ENCODE measurements at regions not wholly inside any gene's neighbourhood (a gene's known extent, or its start where the extent isn't known, plus 50 kb on each side); places are given as distances from the start of the nearest gene placed in this dataset.
"Not testable (repeated sequence)": the region's sequence is repeated elsewhere in the genome, so short reads cannot be mapped to it uniquely, and the experiment has no call there.

DNA sequence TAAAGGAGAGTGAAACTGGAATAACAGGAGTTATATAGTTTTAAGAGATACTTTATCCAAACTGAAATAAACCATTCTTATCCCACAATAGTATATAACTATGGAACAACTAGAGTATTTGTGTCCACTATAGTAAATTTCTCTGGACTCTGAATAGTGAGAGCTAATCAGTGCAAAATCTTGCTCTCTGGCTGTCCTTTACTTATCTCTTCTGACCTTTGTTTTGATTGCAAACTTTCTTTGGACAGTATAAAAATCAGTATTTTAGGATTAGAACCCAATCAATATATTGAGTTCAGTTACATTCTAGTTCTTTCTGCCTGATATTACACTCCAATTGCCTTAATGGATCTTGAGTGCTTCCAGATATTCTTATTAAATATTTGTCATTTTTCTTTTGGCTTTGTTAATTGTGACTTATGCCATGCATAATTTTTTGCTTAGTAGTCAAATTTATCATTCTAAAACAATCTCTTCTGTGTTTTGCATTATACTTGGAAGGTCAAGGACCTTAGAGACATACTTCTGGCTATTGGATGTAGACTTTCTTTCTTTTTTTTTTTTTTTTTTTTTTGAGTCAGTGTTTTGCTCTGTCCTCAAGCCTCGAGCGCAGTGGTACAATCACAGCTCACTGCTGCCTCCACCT is 89.9 kb upstream of the AMN1 start:
- no peak for DNase-seq

GRCh38 chr12:31817120-31817519 is 88.3 kb upstream of the AMN1 start:
- DNase-seq: no peak

- no peak for DNase-seq
These were observed 86.3 kb upstream of the AMN1 start for GRCh38 chr12:31815096-31815495.

- no peak for DNase-seq
These were observed 84.5 kb upstream of the AMN1 start for GRCh38 chr12:31813305-31813704.

DNA sequence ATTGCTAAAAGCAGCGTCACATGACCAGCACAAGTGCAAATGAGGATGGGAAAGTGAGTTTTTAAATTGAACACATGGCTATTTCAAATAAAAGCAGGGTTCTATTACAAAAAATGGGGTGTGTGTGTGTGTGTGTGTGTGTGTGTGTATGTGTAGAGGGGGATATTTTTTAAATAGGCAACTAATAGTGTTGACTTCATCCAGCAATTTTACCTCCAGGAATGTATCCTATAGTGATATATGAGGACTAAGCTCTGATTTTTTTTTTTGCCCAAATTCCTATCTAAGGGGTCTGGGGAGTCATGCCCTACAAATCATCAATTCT is 78.9 kb upstream of the AMN1 start:
- no peak for DNase-seq

- peak; percentile 26 for DNase-seq
These were observed 78.4 kb upstream of the AMN1 start for GRCh38 chr12:31807081-31807772.

GRCh38 chr12:31805681-31806080 is 76.9 kb upstream of the AMN1 start:
- DNase-seq: not testable (repeated sequence)

DNA sequence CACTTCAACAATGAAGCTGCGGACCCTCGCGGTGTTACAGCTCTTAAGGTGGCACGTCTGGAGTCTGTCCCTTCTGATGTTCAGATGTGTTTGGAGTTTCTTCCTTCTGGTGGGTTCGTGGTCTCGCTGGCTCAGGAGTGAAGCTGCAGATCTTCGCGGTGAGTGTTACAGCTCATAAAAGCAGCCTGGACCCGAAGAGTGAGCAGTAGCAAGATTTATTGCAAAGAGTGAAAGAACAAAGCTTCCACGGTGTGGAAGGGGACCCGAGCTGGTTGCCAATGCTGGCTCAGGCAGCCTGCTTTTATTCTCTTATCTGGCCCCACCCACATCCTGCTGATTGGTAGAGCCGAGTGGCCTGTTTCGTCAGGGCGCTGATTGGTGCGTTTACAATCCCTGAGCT is 75.9 kb upstream of the AMN1 start:
- not testable (repeated sequence) for DNase-seq

DNA sequence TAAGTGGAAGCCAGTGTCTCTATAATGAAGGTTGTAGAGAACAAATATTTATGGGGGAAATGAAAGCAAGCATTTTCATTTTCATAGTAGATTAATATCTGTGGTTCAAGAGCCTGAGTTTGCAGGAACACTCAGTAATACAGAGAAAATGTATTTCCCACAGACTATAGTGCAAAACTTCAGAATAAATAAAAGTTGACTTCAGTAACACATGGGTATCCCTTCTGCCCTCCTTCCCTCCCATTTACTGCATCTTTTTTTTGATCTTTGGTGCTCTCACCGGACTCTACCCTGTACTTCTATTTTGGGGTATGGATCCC is 75.3 kb upstream of the AMN1 start:
- DNase-seq: no peak

DNA sequence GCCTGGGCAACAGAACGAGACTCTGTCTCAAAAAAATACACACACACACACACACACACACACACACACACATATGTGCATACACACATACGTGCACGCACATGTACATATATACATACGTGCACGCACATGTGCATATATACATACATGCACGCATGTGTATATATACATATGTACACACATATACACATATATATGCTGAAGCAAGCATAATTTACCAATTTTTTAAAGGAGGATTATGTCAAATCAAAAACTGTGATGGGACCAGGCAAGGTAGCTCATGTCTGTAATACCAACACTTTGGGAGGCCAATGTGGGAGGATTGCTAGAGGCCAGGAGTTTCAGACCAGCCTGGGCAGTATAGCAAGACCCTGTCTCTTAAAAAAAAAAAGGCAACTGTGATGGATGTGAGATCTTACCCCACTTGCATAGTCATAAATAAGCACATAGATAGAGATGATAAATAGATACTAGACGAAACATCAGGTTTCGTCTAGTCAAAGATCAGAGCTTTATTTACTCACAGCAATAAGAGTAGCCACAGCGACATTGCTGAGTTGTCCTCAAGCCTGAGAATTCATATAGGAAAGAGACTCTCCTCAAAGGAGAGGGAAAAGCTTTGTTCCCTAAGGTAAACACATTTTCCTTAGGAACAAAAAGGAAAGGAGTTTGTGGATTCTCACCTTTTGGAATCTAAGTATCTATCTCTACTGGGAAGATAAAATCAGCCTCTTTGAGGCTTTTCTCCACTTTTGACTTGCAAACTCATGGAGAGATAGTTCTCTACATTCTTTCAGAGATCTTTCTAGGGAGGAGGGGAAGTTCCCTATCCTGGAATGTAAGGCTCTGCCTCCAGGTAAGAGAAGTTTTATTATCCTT is 74.7 kb upstream of the AMN1 start:
- DNase-seq: no peak

GRCh38 chr12:31801872-31802271 is 73.1 kb upstream of the AMN1 start:
- no peak for DNase-seq

DNA sequence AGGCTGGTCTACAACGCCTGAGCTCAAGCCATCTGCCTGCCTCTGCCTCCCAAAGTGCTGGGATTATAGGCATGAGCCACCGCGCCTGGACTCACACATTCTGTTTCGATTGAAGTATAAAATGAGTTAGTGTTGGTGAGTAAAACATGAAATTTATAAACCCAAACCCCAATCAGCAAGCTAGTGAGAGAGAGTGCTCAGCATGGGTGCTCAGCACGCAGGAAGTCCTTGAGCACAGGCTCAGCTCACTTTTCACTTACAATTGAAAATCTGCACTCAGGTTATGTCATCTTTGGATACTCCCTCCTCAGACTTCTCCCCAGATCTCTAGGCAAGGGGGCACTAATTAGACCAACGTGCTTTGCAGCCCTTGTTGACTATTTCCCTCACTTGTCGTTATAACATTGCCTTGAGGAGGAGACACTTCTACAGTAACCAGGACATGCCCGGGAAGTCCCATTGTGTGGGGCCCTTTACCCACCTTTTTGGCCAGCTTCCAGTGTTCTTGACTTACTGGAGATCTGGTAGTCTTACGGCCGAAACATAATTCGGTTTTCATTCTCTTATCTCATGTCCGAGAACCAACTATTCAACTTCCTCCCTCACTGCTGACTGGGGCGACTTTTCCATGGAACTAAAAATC is 68.5 kb upstream of the AMN1 start:
- peak; percentile 36 for DNase-seq

DNA sequence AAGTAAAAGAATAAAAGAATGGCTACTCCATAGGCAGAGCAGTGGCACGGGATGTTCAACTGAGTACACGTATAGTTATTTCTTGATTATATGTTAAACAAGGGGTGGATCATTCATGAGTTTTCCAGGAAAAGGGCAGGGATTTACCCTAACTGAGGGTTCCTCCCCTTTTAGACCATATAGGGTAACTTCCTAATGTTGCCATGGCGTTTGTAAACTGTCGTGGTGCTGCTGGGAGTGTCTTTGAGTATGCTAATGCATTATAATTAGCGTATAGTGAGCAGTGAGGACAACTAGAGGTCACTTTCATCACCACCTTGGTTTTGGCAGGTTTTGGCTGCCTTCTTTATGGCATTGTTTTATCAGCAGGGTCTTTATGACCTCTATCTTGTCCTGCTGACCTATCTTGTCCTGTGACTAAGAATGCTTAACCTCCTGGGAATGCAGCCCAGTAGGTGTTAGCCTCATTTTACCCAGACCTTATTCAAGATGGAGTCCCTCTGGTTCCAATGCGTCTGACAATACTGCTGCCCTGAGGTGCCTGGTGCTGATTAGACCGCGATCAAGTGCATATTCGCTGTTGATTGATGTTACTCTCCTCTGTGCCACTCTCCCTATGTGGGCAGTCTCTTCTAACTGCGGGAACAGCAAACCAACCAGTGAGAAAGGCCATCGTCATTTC is 67.6 kb upstream of the AMN1 start:
- DNase-seq: no peak

GRCh38 chr12:31794745-31795144 is 65.9 kb upstream of the AMN1 start:
- DNase-seq: no peak

- DNase-seq: not testable (repeated sequence)
These were observed 62.4 kb upstream of the AMN1 start for GRCh38 chr12:31791265-31791664.

DNA sequence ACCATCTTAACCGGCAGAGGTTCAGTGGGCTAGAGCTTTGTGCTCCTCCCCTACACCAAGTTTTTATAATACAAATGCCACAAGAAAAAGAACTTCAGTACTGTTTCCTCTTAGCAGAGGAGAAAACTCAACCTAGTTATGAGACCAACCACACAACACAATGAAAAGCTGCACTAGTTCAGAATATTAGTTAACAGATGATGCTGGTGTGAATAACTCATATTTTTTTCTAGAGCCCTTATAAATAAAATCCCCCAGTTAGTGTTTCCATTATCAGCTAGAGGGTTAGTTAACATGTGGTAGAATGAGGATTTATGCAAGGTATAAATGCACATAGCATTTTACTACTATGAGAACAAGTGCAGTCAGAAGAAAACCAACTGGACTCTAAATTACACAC is 61.9 kb upstream of the AMN1 start:
- DNase-seq: no peak

DNA sequence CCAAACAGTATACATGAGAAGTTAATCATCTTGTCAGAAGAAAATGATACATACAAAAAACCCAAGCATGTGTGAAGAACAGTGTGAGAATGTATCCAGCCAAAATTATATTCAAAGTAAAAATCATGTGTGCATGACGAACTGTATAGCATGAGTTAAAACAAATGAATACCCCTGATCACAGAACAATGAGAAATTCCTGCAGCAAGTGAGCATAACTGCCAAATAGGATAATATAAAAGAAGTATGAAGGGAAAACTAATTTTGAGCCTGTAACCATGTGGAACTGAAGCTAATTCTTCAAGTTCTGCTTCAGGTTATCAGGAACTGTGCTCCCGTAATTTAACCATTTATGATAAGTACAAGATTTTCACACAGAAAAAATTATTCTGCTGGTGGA is 56.5 kb upstream of the AMN1 start:
- no peak for DNase-seq

DNA sequence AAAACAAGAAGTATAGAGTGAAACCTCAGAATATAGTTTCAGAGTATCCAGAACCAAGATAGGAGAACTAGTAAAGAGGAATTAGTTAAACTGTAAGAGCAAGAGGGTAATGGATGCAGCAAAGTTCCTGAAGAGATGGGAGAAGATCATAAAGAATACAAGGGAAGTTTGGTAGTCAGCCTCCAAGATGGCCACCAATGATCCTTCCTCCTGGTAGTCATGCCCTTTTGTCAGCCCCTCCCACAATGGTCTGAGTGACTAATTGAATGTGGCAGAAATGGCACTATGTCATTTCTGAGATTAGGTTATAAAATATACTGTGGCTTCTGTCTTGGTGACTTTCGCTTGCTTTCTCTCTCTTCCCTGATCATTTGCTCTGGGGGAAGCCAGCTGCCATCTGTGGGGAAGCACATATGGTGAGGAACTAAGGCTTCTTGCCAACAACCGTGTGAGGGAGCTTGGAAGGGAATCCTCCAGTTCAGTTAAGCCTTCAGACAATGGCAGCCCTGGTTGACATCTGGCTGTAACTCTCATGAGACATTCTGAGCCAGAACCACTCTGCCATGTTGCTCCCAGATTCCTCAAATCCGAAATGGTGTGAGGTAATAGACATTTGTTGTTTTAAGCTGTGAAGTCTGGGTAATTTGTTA is 55.3 kb upstream of the AMN1 start:
- no peak for DNase-seq

DNA sequence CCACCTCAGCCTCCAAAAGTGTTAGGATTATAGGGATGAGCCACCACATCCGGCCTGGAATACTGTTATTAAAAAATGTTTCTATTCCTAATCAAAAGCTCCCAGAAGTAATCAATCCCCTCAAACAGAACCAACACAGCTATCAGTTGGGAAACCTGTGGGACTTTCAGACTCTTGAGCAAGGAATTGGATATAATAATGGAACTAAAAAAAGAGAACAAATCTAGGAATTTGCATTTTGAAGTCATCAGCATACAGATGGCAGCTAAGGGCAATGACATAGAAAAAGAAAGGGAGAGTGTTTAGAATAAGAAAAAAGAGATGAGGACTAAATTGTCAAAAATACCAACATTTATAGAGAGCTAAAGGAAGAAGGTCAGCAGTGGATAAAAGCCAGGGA is 54.7 kb upstream of the AMN1 start:
- no peak for DNase-seq

DNA sequence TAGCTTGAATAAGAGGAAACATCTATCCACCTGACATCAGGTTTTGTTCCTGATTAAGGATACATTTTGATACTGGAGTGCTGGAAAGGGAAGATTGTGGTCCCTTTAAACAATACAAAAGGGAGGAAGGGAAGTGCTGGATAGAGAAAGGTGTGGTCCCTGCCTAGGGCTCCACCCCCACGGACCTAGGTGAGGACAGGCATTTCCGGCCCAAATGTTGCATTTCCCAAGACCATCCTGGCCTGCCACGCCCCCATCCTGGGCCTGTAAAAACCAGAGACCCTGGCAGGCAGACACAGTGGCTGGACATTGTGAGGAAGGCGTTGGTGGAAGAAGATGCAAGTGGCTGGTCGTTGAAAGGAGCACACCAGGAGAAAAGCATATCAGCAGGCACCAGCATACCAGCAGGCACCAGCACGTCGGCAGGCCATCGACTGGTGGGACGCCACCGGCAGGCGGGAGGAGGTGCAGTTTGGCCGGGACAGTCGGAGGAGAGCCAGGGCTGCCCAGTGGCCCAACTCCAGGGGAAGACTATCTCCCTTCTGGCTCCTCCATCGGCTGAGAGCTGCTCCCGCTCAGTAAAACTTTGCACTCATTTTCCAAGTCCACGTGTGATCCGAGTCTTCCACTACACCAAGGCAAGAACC is 53.2 kb upstream of the AMN1 start:
- no peak for DNase-seq

DNA sequence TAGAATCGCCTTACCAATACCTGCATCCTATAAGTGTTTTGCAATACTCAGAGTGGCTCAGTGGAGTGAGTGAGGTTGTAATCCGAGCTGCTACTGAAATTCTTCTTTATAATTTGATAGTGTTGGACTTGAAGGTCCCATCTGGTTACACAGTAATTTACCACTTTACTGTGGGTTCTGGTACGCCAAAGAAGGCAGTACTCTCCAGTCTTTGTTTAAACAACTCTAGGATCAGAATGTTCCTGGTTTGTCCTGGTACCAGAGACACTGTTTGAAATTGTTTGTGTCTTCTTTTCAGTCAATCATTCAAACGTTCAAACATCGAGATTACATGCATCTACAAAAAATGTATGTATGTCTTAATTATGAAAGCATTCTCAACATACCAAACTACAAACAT is 51.3 kb upstream of the AMN1 start:
- no peak for DNase-seq

DNA sequence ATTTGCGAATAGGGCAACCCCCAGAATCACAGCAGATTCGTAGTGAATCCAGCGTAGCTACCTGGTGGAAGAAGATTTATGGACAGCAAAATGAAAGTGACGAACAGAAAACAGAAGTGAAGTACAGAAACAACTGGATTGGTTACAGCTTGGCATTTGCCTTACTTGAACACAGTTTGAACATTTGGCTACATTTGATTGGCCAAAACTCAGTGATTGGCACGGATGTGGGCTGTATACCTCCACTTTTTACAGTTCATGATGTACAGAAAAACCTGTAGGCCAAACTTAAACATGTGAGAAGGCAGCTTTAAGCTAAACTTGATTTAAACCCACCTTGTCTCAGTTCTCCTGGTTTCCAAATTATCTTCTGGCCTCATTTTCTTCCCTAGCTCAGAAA is 49.9 kb upstream of the AMN1 start:
- no peak for DNase-seq
